ENCODE measurements at regions not wholly inside any gene's neighbourhood (a gene's known extent, or its start where the extent isn't known, plus 50 kb on each side); places are given as distances from the start of the nearest gene placed in this dataset.

DNA sequence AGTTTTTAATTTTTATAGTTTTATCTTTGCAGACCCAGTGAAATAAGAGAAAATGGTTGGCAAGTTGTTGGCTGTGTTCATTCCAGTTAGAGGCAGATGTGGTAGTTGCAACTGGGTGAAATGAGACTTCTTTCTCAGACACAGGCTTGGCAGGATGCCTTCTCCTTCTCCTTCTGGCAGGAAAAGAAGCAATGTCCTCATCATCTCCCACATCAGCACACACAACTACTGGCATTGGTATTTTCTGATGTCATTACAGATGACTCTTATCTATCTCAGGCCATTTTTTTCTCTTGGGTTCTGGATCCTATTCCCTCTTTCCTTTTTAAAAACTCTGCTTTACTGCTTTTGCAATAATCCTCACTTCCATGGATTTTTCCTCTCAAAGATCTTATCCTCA is 103.3 kb upstream of the EDIL3 start:
- no peaks in the 10 kb centered on the region for H3K4me1 ChIP-seq
- ATAC-seq (no peak), DNase-seq (no peak)
- no peak for TF ChIP-seq POLR2A (IDR thresholded peaks at IDR 0.05)
- TF ChIP-seq, protein P1, sequence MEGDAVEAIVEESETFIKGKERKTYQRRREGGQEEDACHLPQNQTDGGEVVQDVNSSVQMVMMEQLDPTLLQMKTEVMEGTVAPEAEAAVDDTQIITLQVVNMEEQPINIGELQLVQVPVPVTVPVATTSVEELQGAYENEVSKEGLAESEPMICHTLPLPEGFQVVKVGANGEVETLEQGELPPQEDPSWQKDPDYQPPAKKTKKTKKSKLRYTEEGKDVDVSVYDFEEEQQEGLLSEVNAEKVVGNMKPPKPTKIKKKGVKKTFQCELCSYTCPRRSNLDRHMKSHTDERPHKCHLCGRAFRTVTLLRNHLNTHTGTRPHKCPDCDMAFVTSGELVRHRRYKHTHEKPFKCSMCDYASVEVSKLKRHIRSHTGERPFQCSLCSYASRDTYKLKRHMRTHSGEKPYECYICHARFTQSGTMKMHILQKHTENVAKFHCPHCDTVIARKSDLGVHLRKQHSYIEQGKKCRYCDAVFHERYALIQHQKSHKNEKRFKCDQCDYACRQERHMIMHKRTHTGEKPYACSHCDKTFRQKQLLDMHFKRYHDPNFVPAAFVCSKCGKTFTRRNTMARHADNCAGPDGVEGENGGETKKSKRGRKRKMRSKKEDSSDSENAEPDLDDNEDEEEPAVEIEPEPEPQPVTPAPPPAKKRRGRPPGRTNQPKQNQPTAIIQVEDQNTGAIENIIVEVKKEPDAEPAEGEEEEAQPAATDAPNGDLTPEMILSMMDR (IDR thresholded peaks at IDR 0.05), result no peak
- intact Hi-C loops (cut with DNase I), result no loop called here
- H3K4me3 ChIP-seq, result no peak overlapping the region
- H3K9me3 ChIP-seq, result no peaks in the 10 kb centered on the region
- no peak overlapping the region for H3K27ac ChIP-seq
- H3K27me3 ChIP-seq, result no peaks in the 10 kb centered on the region
- no peaks in the 10 kb centered on the region for H3K36me3 ChIP-seq

DNA sequence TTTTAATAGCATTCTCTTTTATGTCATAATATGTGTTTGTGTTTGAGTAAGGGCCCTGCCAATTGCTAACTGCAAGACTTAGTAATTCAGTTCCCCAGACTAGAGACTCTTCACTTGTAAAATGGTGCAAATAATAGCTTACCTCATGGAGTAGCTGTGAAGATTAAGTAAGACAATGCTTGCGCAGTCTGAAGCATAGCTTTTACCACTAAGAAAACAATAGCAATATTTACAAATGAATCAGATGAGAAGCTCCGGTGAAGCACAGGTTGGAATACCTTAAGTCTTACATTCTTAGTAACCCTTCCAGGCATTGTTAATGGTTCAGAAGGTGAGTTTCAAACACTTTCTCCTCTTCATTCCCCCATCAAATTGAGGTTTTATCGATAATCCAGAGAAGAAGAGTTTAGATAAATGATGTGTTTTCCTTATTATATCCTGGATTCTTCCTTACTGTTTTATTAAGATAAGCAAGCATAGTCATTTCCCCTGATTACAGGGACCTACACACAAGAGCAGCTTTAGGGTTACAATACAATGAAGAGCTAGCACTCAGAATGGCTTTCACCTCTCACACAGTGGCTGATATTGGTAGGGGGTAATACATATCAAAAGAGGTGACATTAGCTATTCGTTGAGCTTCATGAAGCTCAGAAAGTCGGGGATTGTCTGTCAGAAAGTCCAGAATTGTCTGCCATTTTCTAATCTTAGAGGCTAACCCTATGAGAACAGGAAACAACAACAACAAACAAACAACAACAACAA is 96.4 kb upstream of the EDIL3 start:
- no peaks in the 10 kb centered on the region for H3K4me1 ChIP-seq
- no peaks in the 10 kb centered on the region for H3K9me3 ChIP-seq
- H3K27ac ChIP-seq, result no peak overlapping the region
- TF ChIP-seq POLR2A (IDR thresholded peaks at IDR 0.05), result no peak
- TF ChIP-seq, protein P1 (IDR thresholded peaks at IDR 0.05), result no peak
- H3K36me3 ChIP-seq, result no peaks in the 10 kb centered on the region
- ATAC-seq (no peak), DNase-seq (no peak)
- H3K27me3 ChIP-seq, result no peaks in the 10 kb centered on the region
- intact Hi-C loops (cut with DNase I), result no loop called here
- H3K4me3 ChIP-seq, result no peak overlapping the region
- 40% methylated on average over 5 of the region's 5 CpGs for WGBS (ENCODE audit: insufficient coverage, low coverage, low lambda C conversion rate, missing lambda C conversion rate)

DNA sequence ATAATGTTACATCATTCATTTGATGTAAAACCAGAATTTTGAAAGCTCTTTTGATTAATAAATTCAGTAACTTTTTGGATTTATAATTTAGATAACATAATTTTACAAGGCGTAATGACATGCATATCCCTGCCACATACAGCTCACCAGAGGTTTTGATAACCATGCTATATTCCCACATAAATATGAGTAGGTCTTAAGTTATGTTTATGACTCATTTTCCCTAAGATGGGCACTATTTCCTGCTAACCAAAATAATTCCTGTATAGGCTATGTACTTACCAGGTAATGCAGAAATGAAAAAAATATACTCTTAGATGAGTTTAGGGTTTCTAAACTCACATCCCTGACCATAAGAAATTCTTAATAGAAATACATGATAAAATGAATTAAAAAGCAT is 93.9 kb upstream of the EDIL3 start:
- no peak for ATAC-seq
- intact Hi-C loops (cut with DNase I), result no loop called here

DNA sequence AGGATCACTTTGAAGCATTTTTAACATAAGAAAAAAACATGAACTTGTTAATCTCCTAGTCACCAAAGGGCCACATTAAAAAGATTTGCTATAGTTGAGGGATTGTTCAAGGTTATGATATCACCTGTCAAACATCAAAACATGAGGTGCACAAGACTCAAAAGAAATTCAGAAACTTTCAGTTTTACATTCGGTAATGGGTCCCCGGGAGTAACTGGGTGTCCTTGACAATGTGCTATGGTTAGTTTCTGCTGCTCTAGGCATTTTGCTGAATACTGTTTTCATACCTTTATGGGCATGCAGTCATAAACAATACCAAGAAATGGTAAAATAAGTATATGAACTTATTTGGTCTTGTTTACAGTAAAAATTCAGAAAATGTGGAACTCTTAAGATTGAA is 92.8 kb upstream of the EDIL3 start:
- no peak overlapping the region for H3K4me3 ChIP-seq
- H3K9me3 ChIP-seq, result no peaks in the 10 kb centered on the region
- H3K36me3 ChIP-seq, result no peaks in the 10 kb centered on the region
- no peak for ATAC-seq
- intact Hi-C loops (cut with DNase I), result no loop called here
- no peaks in the 10 kb centered on the region for H3K4me1 ChIP-seq
- H3K27me3 ChIP-seq, result no peaks in the 10 kb centered on the region
- no peak for TF ChIP-seq POLR2A (IDR thresholded peaks at IDR 0.05)
- TF ChIP-seq, protein P1 (IDR thresholded peaks at IDR 0.05), result no peak
- WGBS (ENCODE audit: insufficient coverage, low coverage, low lambda C conversion rate, missing lambda C conversion rate), result 68% methylated on average over 2 of the region's 2 CpGs
- H3K27ac ChIP-seq, result no peak overlapping the region
- DNase-seq, result no peak

More for the DNA sequence above, 93.9 kb upstream of the EDIL3 start:
- Histone ChIP-seq H3K4me1 (no peaks in the 10 kb centered on the region), H3K27ac (no peak overlapping the region), H3K4me3 (no peak overlapping the region), H3K27me3 (no peaks in the 10 kb centered on the region), H3K36me3 (no peaks in the 10 kb centered on the region), H3K9me3 (no peaks in the 10 kb centered on the region)
- 44% methylated on average over 1 of the region's 1 CpG for WGBS (ENCODE audit: insufficient coverage, low coverage, low lambda C conversion rate, missing lambda C conversion rate)
- no peak for TF ChIP-seq POLR2A (IDR thresholded peaks at IDR 0.05)
- TF ChIP-seq, protein P1 (IDR thresholded peaks at IDR 0.05), result no peak
- no peak for DNase-seq

DNA sequence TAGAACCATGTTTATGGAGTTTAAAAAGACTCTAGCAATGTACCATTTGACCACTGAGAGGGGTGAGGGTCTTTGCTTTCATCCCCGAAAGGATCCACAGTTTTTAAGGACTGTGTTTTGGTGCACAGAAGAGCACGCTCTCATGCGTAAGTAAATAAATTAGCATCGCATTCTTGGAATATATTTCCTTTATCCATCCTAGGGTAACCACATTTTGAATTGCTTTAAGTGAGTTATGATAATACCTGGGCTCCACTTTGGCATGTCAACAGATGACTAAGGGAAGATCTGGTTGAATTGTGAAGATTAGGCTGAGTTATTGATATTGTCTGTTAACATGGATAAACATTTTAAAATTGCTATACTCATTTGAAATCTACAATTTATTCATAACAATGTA is 89.4 kb upstream of the EDIL3 start:
- Histone ChIP-seq H3K27ac (no peak overlapping the region), H3K36me3 (no peaks in the 10 kb centered on the region), H3K4me3 (no peak overlapping the region), H3K4me1 (no peaks in the 10 kb centered on the region), H3K9me3 (no peaks in the 10 kb centered on the region), H3K27me3 (no peaks in the 10 kb centered on the region)
- TF ChIP-seq, protein P1 (IDR thresholded peaks at IDR 0.05), result no peak
- no peak for TF ChIP-seq POLR2A (IDR thresholded peaks at IDR 0.05)
- intact Hi-C loops (cut with DNase I), result no loop called here
- no peak for ATAC-seq
- 75% methylated on average over 4 of the region's 4 CpGs for WGBS (ENCODE audit: insufficient coverage, low coverage, low lambda C conversion rate, missing lambda C conversion rate)
- DNase-seq, result no peak
